GM10266 (cell line): ENCODE measurements at regions not wholly inside any gene's neighbourhood (a gene's known extent, or its start where the extent isn't known, plus 50 kb on each side); places are given as distances from the start of the nearest gene placed in this dataset.
"Not testable (repeated sequence)": the region's sequence is repeated elsewhere in the genome, so short reads cannot be mapped to it uniquely, and the experiment has no call there.

Source experiments
- DNase-seq: peaks from one replicate; pipeline ENCODE4 v3.0.0; 2012; ENCODE audit errors: extremely low spot score
- TF ChIP-seq, protein P1 (sequence below): IDR thresholded peaks from 2 replicates; pipeline ENCODE4 v1.5.1; 2012; ENCODE audit warnings: mild to moderate bottlenecking, low read depth; ENCODE audit not compliant: control insufficient read depth, insufficient read depth; ENCODE audit errors: missing control alignments

DNA sequence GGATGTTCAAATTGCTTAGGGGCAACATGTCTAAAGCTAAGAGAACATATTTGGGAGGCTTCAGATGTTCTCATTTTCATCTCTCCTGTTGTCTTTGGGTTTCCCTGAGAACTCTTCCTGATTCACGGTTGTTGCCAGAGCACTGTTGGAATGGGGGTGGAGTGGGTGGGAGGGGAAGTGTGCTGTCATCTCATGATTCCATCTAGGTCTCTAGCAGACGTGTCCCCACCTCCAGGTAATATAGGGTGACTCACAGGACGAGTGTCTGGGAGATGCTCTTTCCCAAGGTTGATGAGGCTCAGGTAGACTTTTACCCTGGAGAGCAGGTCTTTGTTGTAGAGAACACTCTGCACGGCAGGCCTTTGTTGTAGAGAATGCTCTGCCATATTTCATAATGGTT, 636.9 kb downstream of the QKI start:
- DNase-seq = no peak
- TF ChIP-seq, protein P1, sequence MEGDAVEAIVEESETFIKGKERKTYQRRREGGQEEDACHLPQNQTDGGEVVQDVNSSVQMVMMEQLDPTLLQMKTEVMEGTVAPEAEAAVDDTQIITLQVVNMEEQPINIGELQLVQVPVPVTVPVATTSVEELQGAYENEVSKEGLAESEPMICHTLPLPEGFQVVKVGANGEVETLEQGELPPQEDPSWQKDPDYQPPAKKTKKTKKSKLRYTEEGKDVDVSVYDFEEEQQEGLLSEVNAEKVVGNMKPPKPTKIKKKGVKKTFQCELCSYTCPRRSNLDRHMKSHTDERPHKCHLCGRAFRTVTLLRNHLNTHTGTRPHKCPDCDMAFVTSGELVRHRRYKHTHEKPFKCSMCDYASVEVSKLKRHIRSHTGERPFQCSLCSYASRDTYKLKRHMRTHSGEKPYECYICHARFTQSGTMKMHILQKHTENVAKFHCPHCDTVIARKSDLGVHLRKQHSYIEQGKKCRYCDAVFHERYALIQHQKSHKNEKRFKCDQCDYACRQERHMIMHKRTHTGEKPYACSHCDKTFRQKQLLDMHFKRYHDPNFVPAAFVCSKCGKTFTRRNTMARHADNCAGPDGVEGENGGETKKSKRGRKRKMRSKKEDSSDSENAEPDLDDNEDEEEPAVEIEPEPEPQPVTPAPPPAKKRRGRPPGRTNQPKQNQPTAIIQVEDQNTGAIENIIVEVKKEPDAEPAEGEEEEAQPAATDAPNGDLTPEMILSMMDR = no peak

DNA sequence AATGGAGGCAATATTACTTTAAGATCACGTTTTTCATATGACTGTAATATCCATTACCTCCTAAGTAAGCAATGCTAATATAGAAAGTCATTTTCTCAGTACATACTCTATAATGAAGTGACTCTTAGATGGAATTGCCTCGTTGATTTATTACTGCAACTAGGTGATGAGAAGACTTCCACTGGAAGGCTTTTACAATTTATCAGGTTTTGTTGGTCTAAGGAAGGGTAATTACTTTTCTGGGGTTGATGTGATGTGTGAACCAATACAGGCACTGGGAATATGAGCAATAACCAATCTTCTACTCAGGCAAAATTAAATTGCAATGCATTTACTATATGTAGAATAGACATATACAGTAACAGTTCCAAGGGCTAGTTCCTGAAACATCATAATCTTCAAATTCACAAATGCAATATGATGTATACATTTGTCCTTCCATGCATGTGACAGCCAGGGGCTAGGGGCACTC, 635.0 kb downstream of the QKI start:
- TF ChIP-seq, protein P1 = no peak
- no peak for DNase-seq

DNA sequence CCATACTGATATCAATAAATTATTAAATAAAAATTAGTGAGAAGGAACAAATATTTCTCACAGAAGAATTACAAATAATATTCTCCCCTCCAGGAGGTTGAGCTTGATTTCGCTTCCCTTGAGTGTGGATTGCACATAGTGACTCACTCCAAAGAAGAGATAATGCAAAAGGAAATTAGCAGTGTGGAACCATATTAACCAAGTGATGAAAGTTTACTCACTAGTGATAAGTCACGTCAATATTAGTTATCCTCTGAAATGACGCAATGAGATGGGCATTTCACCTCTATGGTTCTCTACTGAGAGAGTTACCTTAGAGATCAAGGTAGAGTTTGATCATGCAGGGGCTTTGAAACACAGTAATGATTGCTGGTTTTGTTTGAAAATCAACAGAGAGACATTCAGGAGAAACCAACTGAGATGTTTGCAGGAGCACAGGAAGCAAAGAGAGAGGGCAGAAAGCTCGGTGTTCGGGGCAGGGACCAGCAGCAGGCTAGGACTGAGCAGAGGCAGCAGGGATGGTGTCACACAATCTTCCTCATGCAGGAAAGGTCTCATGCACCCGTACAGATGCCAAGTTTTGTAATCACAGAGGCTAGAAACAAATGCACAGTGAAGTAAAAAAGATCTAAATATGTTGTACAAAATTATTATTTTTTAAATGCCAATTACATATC, 634.5 kb downstream of the QKI start:
- TF ChIP-seq, protein P1 = no peak
- DNase-seq = no peak

DNA sequence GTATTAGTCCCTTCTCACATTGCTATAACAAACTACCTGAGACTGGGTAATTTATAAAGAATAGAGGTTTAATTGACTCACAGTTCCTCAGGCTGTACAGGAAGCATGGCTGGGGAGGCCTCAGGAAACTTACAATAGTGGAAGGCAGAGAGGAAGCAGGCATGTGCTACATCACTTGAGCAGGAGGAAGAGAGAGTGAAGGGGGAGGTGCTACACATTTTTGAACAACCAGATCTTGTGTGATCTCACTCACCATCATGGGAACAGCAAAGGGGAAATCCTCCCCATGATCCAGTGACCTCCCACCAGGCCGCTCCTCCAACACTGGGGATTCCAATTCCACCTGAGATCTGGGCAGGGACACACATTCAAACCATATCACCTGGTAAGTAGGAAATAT, 630.6 kb downstream of the QKI start:
- no peak for DNase-seq
- TF ChIP-seq, protein P1 = no peak

DNA sequence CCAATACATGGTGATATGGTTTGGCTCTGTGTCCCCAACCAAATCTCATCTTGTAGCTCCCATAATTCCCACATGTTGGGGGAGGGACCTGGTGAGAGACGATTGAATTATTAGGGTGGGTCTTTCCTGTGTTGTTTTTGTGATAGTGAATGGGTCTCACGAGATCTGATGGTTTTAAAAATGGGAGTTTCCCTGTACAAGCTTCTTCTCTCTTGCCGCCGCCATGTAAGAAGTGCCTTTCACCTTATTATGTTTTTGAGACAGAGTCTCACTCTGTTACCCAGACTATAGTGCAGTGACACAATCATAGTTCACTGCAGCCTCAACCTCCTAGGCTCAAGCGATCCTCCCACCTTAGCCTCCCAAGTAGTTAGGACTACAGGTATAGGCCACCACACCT, 629.1 kb downstream of the QKI start:
- DNase-seq = not testable (repeated sequence)

DNA sequence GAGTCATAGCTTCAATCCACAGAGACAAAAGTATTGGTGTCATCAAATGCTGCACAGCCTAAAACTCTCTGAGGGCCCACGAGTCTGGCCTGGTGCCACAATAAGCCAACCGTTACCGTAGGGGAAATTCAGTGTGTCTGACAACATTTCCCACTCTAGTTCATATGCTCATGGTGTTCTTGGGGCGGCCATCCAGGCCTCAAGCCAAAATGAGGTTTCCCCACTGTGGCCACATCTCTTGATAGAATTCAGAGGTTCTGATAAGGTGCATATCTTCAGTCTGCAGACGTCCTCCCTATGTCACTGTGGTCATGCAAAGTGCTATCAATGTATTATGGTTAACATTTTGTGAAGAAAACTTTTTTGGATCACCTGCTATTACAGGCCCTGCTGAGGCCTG, 627.7 kb downstream of the QKI start:
- TF ChIP-seq, protein P1 = no peak
- DNase-seq = no peak

DNA sequence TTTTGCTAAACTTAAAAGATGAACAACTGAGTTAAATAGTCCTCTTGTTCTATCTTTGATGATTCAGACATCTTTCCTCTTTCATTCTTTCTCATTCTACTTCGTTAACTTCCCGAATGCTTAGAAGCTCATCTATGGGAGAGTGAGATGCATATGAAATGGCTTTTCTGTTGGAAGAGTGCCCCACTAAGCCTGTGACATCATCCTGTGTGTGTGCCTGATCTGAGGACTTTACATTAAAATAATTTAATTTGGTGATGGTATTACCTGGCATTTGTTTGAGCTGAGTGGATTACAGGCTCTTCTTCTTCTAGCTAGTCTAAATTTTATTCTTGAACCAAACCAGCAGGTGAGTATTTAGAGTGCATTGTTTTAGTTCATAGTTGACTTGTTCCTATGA, 626.5 kb downstream of the QKI start:
- TF ChIP-seq, protein P1 = no peak
- DNase-seq = no peak

DNA sequence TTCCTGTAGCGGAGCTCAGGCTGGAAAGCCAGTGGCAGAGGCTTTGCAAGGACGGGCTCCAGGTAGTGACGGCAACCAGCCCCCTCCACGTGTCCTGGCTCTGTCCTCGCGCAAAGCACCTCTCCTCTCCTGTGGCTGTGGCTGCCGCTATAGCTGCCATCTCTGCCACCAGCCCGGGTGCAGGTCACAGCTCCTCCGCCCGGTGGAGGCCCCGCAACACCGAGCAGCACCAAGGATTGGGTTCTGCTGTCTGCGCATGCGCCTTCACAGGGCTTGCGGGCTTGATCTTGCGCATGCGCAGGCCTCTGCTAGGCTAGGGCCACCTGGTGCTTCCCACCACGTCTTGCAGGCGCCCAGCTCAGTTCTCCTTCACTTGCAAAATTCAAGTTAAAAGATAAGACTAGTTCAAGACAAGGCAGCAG, 625.4 kb downstream of the QKI start:
- DNase-seq = peak; percentile 81
- TF ChIP-seq, protein P1 = no peak
